HS-27A (cell line): ENCODE measurements at regions not wholly inside any gene's neighbourhood (a gene's known extent, or its start where the extent isn't known, plus 50 kb on each side); places are given as distances from the start of the nearest gene placed in this dataset.

Source experiments
- DNase-seq: peaks from one replicate; pipeline ENCODE4 v3.0.0-alpha.2; 2012; ENCODE audit warnings: low read depth, missing footprints

- DNase-seq, result no peak
Observed at GRCh38 chr6:14944593-14944992, 301.3 kb upstream of the JARID2 start.

- DNase-seq, result no peak
Observed at GRCh38 chr6:14945461-14946185, 300.2 kb upstream of the JARID2 start.

- no peak for DNase-seq
Observed at GRCh38 chr6:14946753-14947152, 299.1 kb upstream of the JARID2 start.

- no peak for DNase-seq
Observed at GRCh38 chr6:14948586-14949245, 297.2 kb upstream of the JARID2 start.

GRCh38 chr6:14950103-14950969, 295.5 kb upstream of the JARID2 start:
- no peak for DNase-seq

GRCh38 chr6:14950970-14951276, 294.9 kb upstream of the JARID2 start:
- DNase-seq, result no peak

GRCh38 chr6:14951704-14952103, 294.2 kb upstream of the JARID2 start:
- no peak for DNase-seq

- no peak for DNase-seq
Observed at GRCh38 chr6:14953836-14954235, 292.0 kb upstream of the JARID2 start.

- no peak for DNase-seq
Observed at GRCh38 chr6:14957355-14958059, 288.4 kb upstream of the JARID2 start.

- DNase-seq, result no peak
Observed at GRCh38 chr6:14959324-14959885, 286.5 kb upstream of the JARID2 start.

- no peak for DNase-seq
Observed at GRCh38 chr6:14964556-14965270, 281.2 kb upstream of the JARID2 start.

GRCh38 chr6:14965424-14966075, 280.3 kb upstream of the JARID2 start:
- no peak for DNase-seq

GRCh38 chr6:14966096-14966905, 279.6 kb upstream of the JARID2 start:
- no peak for DNase-seq

GRCh38 chr6:14966906-14967711, 278.8 kb upstream of the JARID2 start:
- DNase-seq, result no peak

GRCh38 chr6:14968056-14968637, 277.7 kb upstream of the JARID2 start:
- no peak for DNase-seq

- DNase-seq, result no peak
Observed at GRCh38 chr6:14969126-14969525, 276.7 kb upstream of the JARID2 start.

GRCh38 chr6:14972379-14973067, 273.3 kb upstream of the JARID2 start:
- DNase-seq, result no peak

- DNase-seq, result no peak
Observed at GRCh38 chr6:14974372-14974771, 271.5 kb upstream of the JARID2 start.
